OCI-LY1 (cell line): ENCODE measurements at regions not wholly inside any gene's neighbourhood (a gene's known extent, or its start where the extent isn't known, plus 50 kb on each side); places are given as distances from the start of the nearest gene placed in this dataset.

ENCODE experiments used
- H2AFZ ChIP-seq: fragments of 200-600 bp; sonication (generic), shearing (Covaris generic); 2 replicates; pipeline ENCODE4 v1.6.0; 2014; ENCODE audit warnings: antibody characterized with exemption, mild to moderate bottlenecking, low read length
- H3F3A ChIP-seq: fragments of 200-600 bp; sonication (generic), shearing (Covaris generic); 2 replicates; pipeline ENCODE4 v1.6.0; 2014; ENCODE audit warnings: mild to moderate bottlenecking, antibody characterized with exemption, low read length, moderate library complexity; ENCODE audit not compliant: insufficient read depth
- H3K27ac ChIP-seq: fragments of 200-600 bp; sonication (generic); 2 replicates; pipeline ENCODE4 v1.5.1; 2014; ENCODE audit warnings: low read length, mixed run types, mild to moderate bottlenecking, low read depth; ENCODE audit not compliant: poor library complexity, severe bottlenecking
- H3K27me3 ChIP-seq: fragments of 200-600 bp; sonication (generic); 2 replicates; pipeline ENCODE4 v1.6.0; 2014; ENCODE audit warnings: antibody characterized with exemption, mild to moderate bottlenecking, low read length, moderate library complexity; ENCODE audit not compliant: insufficient read depth
- H3K36me3 ChIP-seq: fragments of 200-600 bp; sonication (generic); 2 replicates; pipeline ENCODE4 v1.6.1; 2014; ENCODE audit warnings: mild to moderate bottlenecking, antibody characterized with exemption, low read length, moderate library complexity, mixed read lengths; ENCODE audit not compliant: insufficient read depth
- H3K4me1 ChIP-seq: fragments of 200-600 bp; sonication (generic); 2 replicates; pipeline ENCODE4 v1.5.1; 2014; ENCODE audit warnings: mild to moderate bottlenecking, low read length, moderate library complexity; ENCODE audit not compliant: insufficient read depth, severe bottlenecking
- H3K4me2 ChIP-seq: fragments of 200-600 bp; sonication (generic), shearing (Covaris generic); 2 replicates; pipeline ENCODE4 v1.6.1; 2014; ENCODE audit warnings: low read length
- H3K4me3 ChIP-seq: fragments of 200-600 bp; sonication (generic); 2 replicates; pipeline ENCODE4 v1.5.1; 2014; ENCODE audit warnings: low read length, low read depth, mild to moderate bottlenecking, mixed read lengths; ENCODE audit not compliant: poor library complexity, severe bottlenecking
- H3K79me2 ChIP-seq: fragments of 200-600 bp; shearing (Covaris generic); 2 replicates; pipeline ENCODE4 v1.6.1; 2016; ENCODE audit warnings: mixed run types, low read length, mixed read lengths; ENCODE audit not compliant: insufficient read depth
- H3K9ac ChIP-seq: fragments of 200-600 bp; sonication (generic), shearing (Covaris generic); 2 replicates; pipeline ENCODE4 v1.6.1; 2014; ENCODE audit warnings: mild to moderate bottlenecking, low read length, mixed read lengths
- H3K9me2 ChIP-seq: fragments of 200-600 bp; sonication (generic), shearing (Covaris generic); 2 replicates; pipeline ENCODE4 v1.6.1; 2014; ENCODE audit warnings: low read depth, mild to moderate bottlenecking, low read length, mixed read lengths
- H3K9me3 ChIP-seq: fragments of 200-600 bp; shearing (Covaris generic); 2 replicates; pipeline ENCODE4 v1.6.1; 2014; ENCODE audit warnings: low read length, mixed read lengths
- H4K20me1 ChIP-seq: fragments of 200-600 bp; sonication (generic), shearing (Covaris generic); 2 replicates; pipeline ENCODE4 v1.6.0; 2016; ENCODE audit warnings: mild to moderate bottlenecking, low read length; ENCODE audit not compliant: insufficient read depth
- CTCF ChIP-seq: fragments of 200-600 bp; sonication (generic), shearing (Covaris generic); IDR thresholded peaks from 2 replicates; pipeline ENCODE4 v1.5.1; 2017; ENCODE audit warnings: mild to moderate bottlenecking, antibody characterized with exemption, low read length, moderate library complexity, mixed read lengths
- EZH2 ChIP-seq: fragments of 200-600 bp; sonication (generic), shearing (Covaris generic); IDR thresholded peaks from 2 replicates; pipeline ENCODE4 v1.8.0; 2017; ENCODE audit warnings: borderline replicate concordance, mixed run types, mild to moderate bottlenecking, antibody characterized with exemption, low read length, moderate library complexity, mixed read lengths

GRCh38 chr12:32053881-32054624, 52.6 kb upstream of the BICD1 start:
- no peaks in the 10 kb centered on the region for H3K36me3 ChIP-seq
- peaks cover 7% of the 10 kb centered on the region for H3K4me1 ChIP-seq
- no peaks in the 10 kb centered on the region for H3F3A ChIP-seq
- no peaks in the 10 kb centered on the region for H4K20me1 ChIP-seq
- H3K9me3 ChIP-seq, result no peaks in the 10 kb centered on the region
- no peaks in the 10 kb centered on the region for H3K79me2 ChIP-seq
- H3K4me3 ChIP-seq, result no peak overlapping the region
- H3K9ac ChIP-seq, result no peak overlapping the region
- H3K27me3 ChIP-seq, result no peaks in the 10 kb centered on the region
- TF ChIP-seq CTCF (no peak), EZH2 (no peak)
- no peak overlapping the region for H2AFZ ChIP-seq
- no peaks in the 10 kb centered on the region for H3K9me2 ChIP-seq
- no peak overlapping the region for H3K27ac ChIP-seq
- no peak overlapping the region for H3K4me2 ChIP-seq
